NCI-H510A treated with DMSO at 0.1 percent for 48 hours (cell line): ENCODE measurements at regions not wholly inside any gene's neighbourhood (a gene's known extent, or its start where the extent isn't known, plus 50 kb on each side); places are given as distances from the start of the nearest gene placed in this dataset.
A peak's percentile ranks its signal among the peaks of the same experiment; 100 is the strongest.
"Not testable (repeated sequence)": the region's sequence is repeated elsewhere in the genome, so short reads cannot be mapped to it uniquely, and the experiment has no call there.

Source experiments
- DNase-seq: peaks from one replicate; lab custom pipeline; 2025; lab: John Stamatoyannopoulos, UW

GRCh38 chr5:88666761-88667495, 216.1 kb downstream of the MEF2C start:
- DNase-seq = no peak

DNA sequence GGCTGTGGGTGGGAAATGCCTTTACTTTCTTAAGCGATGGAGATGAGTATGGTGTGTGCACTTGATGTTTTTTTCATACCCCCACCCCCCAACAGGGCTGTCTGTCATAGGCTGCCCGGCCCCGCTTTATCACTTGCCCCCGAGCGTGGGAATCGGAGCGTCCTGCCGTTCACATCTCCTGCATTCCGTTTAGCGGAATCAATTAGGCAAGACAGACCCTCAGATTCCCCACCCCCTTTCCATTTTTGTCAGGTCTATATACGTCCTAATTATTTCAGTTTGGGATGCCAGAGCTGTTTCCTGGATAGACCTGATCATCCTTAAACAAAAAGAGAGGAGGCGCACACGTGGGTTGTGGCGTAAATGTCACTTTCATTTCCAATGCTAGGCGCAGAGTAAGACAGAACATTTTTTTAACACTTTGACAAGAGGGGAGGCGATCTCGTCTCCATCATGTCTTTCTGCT, 217.2 kb downstream of the MEF2C start:
- DNase-seq = no peak

DNA sequence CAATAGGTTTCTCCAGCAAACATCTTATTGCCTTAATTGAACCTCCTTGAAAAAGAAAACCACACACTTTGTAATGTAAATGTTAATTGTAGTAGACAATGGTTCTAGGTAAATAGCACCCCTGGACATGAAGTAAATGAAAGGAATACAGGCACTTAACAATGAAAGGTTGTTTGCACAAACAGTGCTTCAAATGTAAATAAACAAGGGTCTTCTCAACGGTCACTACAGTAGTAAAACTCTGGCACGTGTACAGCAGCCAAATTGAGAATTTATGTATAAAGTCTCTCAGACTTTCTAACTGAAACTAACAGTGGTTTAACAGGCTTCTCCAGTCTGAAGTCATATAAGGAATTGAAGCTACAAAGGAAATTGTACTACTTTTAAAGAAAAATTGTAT, 218.3 kb downstream of the MEF2C start:
- peak; percentile 11 for DNase-seq

DNA sequence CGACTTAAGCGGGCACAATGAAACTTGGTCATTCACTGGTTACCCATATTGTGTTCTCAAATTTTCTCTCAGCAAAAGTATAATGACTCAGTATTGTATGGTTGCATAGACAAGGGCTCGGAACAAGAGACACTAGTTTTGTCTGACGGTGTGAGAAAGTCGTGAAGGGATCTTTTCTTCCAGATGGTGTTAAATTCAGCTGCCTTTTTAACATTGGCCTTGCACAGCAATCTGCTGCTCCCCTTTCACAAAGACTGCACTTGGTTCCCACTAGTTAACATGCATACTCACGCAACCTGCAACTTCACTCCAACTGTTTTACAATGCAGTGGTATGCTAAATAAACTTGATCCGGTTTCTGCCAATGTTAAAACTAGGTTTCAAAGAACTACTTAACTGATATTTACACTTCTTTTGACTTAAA, 219.2 kb downstream of the MEF2C start:
- no peak for DNase-seq

DNA sequence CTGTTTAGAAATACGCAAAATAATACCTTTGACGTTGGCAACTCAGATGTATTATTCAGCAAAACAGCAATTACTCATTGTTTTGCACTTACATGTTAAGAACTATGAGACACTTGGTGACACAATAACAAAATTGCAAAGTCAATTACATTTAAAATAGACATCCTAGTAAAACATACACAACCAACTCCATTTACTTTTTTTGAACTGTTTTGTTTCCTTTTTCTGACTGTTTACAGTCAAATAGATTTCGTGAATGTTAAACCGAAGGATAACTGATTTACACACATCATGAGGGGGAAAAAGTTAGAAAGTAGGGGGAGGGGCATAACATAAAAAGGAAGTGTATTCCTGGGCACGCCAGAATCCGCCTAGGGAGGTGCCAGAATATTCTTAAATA, 220.1 kb downstream of the MEF2C start:
- DNase-seq = no peak

DNA sequence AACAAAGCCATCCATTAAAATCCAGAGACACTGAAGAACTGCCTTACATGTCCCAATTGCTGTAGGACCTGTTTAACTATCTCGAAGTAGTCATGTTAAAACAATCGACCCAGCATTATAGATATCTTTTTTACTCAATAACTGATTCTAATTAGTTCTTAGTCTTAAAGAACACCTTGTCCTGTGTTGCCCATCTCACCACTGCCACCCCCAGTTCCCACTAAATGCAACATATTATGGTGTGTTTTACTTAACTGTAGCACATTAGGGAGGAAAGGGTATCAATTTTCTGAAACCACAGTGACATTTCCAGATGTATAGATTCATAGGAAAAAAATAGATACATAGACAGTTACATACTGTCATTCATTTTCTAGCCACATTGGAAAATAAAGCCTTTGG, 221.2 kb downstream of the MEF2C start:
- peak; percentile 51 for DNase-seq

DNA sequence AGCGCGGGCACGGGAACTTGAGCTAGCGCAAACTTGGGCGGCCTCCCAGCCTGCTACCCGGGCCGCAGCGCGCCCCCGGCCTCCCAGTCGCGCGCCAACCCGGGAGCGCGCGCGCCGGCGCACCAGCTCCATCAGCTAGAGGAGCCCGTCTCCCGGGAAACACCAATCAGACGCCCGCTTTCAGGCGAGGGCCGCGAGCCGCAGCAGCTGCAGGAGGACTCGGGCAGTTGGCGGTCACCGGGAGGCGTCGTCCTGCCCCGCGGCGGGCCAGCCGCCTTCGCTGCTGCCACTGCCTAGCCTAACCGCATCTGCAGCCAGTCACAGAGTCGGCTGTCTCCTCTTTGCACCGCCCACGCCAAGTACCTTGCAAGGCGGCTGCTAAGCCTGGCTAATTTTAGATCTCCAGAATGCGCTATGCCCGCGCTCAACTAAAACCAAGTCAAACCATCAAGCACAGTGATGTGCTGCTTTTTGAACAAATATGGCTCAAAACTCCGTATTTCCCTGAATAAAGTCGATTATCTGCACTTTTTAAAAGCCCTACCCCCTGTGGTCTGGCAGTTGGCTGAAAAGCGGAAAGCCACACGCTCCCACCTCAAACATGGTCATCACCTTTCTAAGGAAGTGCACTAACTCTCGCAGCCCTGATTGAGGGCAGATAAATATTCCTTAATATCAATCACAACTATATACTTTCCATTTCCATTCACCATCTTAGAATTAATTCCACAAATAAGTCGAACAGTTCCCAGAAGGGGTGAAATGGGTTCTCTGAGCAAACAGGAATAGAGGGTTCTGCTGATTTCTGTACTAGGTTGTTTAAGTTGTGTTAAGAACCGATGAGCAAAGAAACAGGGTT, 221.8 kb downstream of the MEF2C start:
- peak; percentile 89 for DNase-seq

GRCh38 chr5:88660264-88660946, 222.6 kb downstream of the MEF2C start:
- DNase-seq = peak; percentile 55

- DNase-seq = no peak
These were observed 223.3 kb downstream of the MEF2C start for GRCh38 chr5:88659529-88660263.

GRCh38 chr5:88658886-88659285, 224.1 kb downstream of the MEF2C start:
- no peak for DNase-seq

GRCh38 chr5:88657906-88658775, 224.8 kb downstream of the MEF2C start:
- DNase-seq = no peak

- no peak for DNase-seq
These were observed 225.8 kb downstream of the MEF2C start for GRCh38 chr5:88657136-88657535.

DNA sequence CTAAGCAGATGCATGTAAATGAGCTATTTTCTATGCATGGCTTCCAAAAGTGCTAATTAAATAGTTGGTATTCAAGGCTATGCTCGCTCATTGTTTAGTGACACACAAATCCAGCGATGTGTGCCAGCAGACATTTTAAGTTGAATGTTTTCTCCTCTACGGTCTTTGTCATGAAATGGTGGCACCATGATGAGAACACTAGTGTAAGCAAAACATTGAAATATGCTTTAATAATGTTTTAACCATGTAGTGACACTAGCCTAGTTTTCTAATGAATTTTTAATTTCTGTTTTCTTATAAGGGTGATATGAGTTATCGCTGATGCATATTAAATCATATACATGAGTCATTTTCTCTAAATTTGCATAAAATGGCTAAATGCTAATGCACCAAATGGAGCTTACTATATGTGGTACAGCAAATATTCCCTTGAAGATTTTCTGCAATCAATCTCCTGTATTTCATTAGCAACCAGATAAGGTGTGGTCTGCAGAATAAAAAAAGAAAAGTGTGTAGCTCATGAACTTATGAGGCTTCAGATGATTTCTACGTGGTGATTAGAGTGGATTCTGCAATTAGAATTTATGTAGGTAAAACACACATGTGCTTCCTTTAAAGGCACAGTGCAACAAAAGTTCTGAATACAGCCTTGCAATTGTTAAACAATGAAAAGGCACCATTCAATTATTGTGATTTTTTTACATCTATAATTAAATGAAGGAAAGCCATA, 226.6 kb downstream of the MEF2C start:
- no peak for DNase-seq

DNA sequence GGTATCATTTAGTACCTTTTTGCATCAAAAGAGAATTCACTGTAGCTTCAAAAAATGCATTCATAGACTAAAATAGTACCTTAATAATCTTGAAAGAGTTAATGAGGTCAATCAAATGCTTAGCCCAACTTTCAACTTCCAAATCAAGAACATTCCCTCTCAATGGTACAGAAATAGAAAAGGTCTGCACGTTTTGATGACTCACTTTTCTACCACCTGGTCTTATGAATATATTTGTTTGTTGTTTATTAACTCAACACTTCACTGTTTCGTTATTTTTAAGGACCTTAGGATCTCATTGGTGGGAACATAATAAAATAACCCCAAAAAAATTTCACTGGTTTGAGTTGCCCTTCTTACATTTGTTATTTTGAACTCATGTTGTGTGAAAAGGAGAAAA, 229.5 kb downstream of the MEF2C start:
- no peak for DNase-seq

- no peak for DNase-seq
These were observed 235.1 kb downstream of the MEF2C start for GRCh38 chr5:88647901-88648300.

DNA sequence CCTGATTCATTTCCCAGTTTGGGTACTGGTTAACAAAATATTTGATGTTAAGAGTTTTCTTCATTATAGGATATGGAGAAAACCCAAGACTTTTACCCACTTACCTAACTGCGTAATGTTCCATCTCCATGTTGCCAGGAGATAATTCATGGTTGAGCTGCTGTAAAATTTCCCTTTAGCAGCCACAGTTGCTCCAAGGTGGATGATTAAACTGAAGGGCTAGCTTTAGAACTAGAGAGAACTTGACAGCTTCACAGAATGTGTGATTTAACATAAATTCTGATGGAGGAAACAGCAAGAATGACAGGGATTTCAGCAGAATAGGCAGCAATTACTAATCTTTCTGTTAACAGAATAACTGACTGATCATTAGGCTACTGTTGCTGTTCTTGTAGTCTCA, 236.1 kb downstream of the MEF2C start:
- no peak for DNase-seq

GRCh38 chr5:88644676-88645075, 238.3 kb downstream of the MEF2C start:
- no peak for DNase-seq

DNA sequence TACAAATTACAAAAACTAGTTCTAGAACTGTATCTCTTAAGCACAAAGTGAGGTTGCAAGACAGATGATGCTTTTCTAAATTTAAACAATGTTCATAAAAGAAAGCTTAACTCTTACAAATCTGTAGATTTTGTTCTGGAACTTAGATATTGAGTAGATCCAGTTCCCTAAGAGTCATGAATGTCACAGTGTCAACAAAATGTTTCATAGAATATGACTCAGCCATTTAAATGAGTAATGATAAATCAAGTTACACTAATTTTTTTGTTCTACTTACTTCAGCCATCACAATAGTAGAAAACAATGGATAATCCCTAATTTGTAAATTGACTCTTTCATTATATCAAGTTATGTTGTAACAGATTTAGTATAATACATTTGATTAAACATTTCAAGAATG, 239.7 kb downstream of the MEF2C start:
- DNase-seq = no peak

DNA sequence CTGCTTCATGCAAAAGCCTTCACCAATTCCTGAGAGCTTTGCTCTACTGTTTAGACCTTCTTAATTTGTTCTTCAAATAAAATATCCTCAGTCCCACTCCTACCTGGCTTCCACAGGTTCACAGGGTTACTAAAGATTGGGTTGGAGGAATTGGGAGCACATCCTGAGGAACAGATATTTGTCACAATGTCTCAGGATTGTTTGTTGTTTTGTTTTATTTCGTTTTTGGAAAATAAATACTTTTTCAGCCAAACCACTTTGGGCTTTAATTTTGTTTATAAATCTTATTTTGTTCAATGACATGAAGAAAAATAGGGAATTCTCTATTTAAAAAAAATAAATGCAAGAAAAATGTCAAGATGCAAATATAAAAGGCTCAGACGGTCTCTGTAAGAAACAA, 249.0 kb downstream of the MEF2C start:
- DNase-seq = no peak

DNA sequence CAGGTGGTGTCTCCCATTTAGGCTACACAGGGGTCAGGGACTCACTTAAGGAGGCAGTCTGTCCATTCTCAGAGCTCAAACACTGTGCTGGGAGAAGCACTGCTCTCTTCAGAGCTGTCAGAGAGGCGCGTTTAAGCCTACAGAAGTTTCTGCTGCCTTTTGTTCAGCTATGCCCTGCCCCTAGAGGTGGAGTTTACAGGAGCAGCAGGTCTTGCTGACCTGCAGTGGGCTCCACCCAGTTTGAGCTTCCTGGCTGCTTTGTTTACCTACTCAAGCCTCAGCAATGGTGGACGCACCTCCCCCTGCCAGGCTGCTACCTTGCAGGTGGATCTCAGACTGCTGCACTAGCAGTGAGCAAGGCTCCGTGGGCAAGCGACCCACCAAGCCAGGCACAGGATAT, 260.1 kb downstream of the MEF2C start:
- DNase-seq = not testable (repeated sequence)
